ENCODE measurements at regions not wholly inside any gene's neighbourhood (a gene's known extent, or its start where the extent isn't known, plus 50 kb on each side); places are given as distances from the start of the nearest gene placed in this dataset.

DNA sequence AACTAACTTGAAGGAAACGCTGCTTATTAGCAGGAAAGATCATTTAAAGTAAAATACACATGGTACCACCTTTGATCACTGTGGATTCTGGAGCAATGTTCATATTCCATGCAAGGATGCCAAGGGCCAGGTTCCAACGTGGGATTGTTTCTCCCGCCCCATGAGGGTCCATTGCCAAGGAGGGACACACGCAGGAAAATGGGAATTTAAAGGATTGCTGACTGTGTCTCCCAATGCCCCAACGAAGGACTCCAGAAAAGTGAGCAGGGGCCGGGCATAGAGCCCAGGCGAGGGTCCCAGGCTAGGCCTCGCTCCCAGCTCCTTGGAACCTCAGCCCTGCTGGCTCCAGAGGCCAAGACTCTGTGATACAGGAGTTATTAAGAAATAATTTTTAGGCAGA lies 111.2 kb downstream of the DACT2 start:
- Histone ChIP-seq H3K9me1 (ENCODE audit: insufficient read depth, low read length) (no peaks in the 10 kb centered on the region), H2BK20ac (ENCODE audit: low read depth, low read length) (no peak overlapping the region), H4K20me1 (ENCODE audit: insufficient read depth, low read length) (no peaks in the 10 kb centered on the region), H2BK15ac (ENCODE audit: low read depth, low read length) (no peak overlapping the region), H2BK5ac (ENCODE audit: low read depth, low read length, poor library complexity, severe bottlenecking) (no peak overlapping the region), H4K91ac (ENCODE audit: insufficient read depth, low read depth, low read length) (no peak overlapping the region), H3K27ac (ENCODE audit: insufficient read depth, low read length) (no peak overlapping the region), H3K36me3 (ENCODE audit: control insufficient read depth, insufficient read depth, low read length) (no peaks in the 10 kb centered on the region), H2AK9ac (replicated peaks; ENCODE audit: low read depth, low read length, poor library complexity) (no peak overlapping the region), H2AK5ac (ENCODE audit: low read depth, low read length) (no peak overlapping the region), H3K56ac (ENCODE audit: extremely low read depth, insufficient read depth, low read length) (no peak overlapping the region), H4K8ac (ENCODE audit: low read depth in 2 of 2, low read length in 2 of 2) (no peak overlapping the region), H3K4me2 (ENCODE audit: low read depth, low read length) (no peak overlapping the region), H3K4me3 (ENCODE audit: insufficient read depth, low read depth, low read length) (no peak overlapping the region), H3K27me3 (ENCODE audit: control insufficient read depth, insufficient read depth, low read length) (no peaks in the 10 kb centered on the region), H3K23ac (ENCODE audit: low read depth, low read length) (no peak overlapping the region), H3K14ac (replicated peaks; ENCODE audit: low read depth, low read length) (no peak overlapping the region), H2AFZ (replicated peaks; ENCODE audit: low read length, poor library complexity) (no peak overlapping the region), H3K4me1 (ENCODE audit: control insufficient read depth, insufficient read depth, low read length) (no peaks in the 10 kb centered on the region), H3K18ac (ENCODE audit: low read depth, low read length) (no peak overlapping the region), H4K5ac (ENCODE audit: low read depth, low read length) (no peak overlapping the region), H2BK120ac (ENCODE audit: low read depth, low read length) (no peak overlapping the region), H3K9me3 (ENCODE audit: control insufficient read depth, insufficient read depth, low read length) (peaks cover 31% of the 10 kb centered on the region), H3K79me1 (ENCODE audit: low read depth in 1 of 2, low read length in 2 of 2) (no peaks in the 10 kb centered on the region), H3K4ac (ENCODE audit: low read depth, low read length) (no peak overlapping the region), H3K9ac (ENCODE audit: low read depth, low read length) (no peak overlapping the region)
- dilution Hi-C loops (cut with HindIII; ENCODE audit: low sequenced_read_pairs, unreplicated experiment) (no loop called here), in situ Hi-C loops (cut with MboI; ENCODE audit: low sequenced_read_pairs) (no loop called here), intact Hi-C loops (cut with micrococcal nuclease) (no loop called here)
- POLR2A ChIA-PET (ENCODE audit: unreplicated experiment) = no interaction called here
- DNase-seq (no peak), ATAC-seq (ENCODE audit: low read depth) (no peak)
- BruUV-seq (replicated peaks) = no TSS peak
- TF ChIP-seq FOS (IDR thresholded peaks at IDR 0.05; ENCODE audit: low read depth, low read length) (no peak), MXI1 (IDR thresholded peaks at IDR 0.05; ENCODE audit: borderline replicate concordance, low read depth, low read length) (no peak), MAFK (IDR thresholded peaks at IDR 0.05; ENCODE audit: low read depth, low read length) (no peak), SMC3 (IDR thresholded peaks at IDR 0.05; ENCODE audit: low read depth, low read length) (no peak), POLR2A (IDR thresholded peaks at IDR 0.05; ENCODE audit: low read depth, low read length) (no peak), BHLHE40 (IDR thresholded peaks at IDR 0.05; ENCODE audit: low read depth, low read length) (no peak), MAZ (IDR thresholded peaks at IDR 0.05; ENCODE audit: borderline replicate concordance, low read depth, low read length) (no peak), NFE2L2 (IDR thresholded peaks at IDR 0.05; ENCODE audit: low read depth, low read length) (no peak), CEBPB (IDR thresholded peaks at IDR 0.05; ENCODE audit: low read depth, low read length) (no peak), RFX5 (IDR thresholded peaks at IDR 0.05; ENCODE audit: low read depth, low read length) (no peak), RCOR1 (IDR thresholded peaks at IDR 0.05; ENCODE audit: insufficient replicate concordance, low read length) (no peak), RAD21 (IDR thresholded peaks at IDR 0.05; ENCODE audit: low read length) (no peak), CHD1 (IDR thresholded peaks at IDR 0.05; ENCODE audit: low read depth, low read length) (no peak)
- TF ChIP-seq, protein P1, sequence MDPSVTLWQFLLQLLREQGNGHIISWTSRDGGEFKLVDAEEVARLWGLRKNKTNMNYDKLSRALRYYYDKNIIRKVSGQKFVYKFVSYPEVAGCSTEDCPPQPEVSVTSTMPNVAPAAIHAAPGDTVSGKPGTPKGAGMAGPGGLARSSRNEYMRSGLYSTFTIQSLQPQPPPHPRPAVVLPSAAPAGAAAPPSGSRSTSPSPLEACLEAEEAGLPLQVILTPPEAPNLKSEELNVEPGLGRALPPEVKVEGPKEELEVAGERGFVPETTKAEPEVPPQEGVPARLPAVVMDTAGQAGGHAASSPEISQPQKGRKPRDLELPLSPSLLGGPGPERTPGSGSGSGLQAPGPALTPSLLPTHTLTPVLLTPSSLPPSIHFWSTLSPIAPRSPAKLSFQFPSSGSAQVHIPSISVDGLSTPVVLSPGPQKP (IDR thresholded peaks at IDR 0.05; ENCODE audit: borderline replicate concordance, low read depth, low read length) = no peak
- TF ChIP-seq, protein P2, sequence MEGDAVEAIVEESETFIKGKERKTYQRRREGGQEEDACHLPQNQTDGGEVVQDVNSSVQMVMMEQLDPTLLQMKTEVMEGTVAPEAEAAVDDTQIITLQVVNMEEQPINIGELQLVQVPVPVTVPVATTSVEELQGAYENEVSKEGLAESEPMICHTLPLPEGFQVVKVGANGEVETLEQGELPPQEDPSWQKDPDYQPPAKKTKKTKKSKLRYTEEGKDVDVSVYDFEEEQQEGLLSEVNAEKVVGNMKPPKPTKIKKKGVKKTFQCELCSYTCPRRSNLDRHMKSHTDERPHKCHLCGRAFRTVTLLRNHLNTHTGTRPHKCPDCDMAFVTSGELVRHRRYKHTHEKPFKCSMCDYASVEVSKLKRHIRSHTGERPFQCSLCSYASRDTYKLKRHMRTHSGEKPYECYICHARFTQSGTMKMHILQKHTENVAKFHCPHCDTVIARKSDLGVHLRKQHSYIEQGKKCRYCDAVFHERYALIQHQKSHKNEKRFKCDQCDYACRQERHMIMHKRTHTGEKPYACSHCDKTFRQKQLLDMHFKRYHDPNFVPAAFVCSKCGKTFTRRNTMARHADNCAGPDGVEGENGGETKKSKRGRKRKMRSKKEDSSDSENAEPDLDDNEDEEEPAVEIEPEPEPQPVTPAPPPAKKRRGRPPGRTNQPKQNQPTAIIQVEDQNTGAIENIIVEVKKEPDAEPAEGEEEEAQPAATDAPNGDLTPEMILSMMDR (conservative IDR thresholded peaks at IDR 0.05; ENCODE audit: low read depth, low read length) = no peak
- 48% methylated on average over 2 of the region's 8 CpGs; no CpG with 5 or more reads in 1 of the 2 experiments for whole genome bisulfite sequencing, 2 experiments (ENCODE audit: extremely low coverage in 2 of 2, insufficient read length in 1 of 2)
- CTCF ChIA-PET = no interaction called here

Measured in IMR-90 (cell line).